Activated T-helper 1 cell treated with anti-CD3 and anti-CD28 coated beads, Interleukin-12 subunit alpha, Interleukin-12 subunit beta, Interleukin-2, Interleukin-4 antibody, amounts not matched to agents 30 ng/mL and 10 ng/mL and 1 ng/mL, durations not matched to agents 14 hours and 24 hours and 36 hours (primary cell): ENCODE measurements at regions not wholly inside any gene's neighbourhood (a gene's known extent, or its start where the extent isn't known, plus 50 kb on each side); places are given as distances from the start of the nearest gene placed in this dataset.

Experiments
- DNase-seq: peaks from one replicate; pipeline ENCODE4 v3.0.0; 2021; ENCODE audit warnings: low spot score
- H3K27ac Mint-ChIP-seq: one replicate; pipeline ENCODE4 v1.8.0; 2021; ENCODE audit warnings: mild to moderate bottlenecking, mixed read lengths
- H3K27me3 Mint-ChIP-seq: one replicate; pipeline ENCODE4 v1.8.0; 2022; ENCODE audit warnings: mild to moderate bottlenecking, moderate library complexity, mixed read lengths; ENCODE audit not compliant: insufficient read depth
- H3K36me3 Mint-ChIP-seq: one replicate; pipeline ENCODE4 v1.8.0; 2021; ENCODE audit warnings: low read depth, mixed read lengths
- H3K4me1 Mint-ChIP-seq: one replicate; pipeline ENCODE4 v1.8.0; 2021; ENCODE audit warnings: low read depth, mixed read lengths
- H3K4me3 Mint-ChIP-seq: one replicate; pipeline ENCODE4 v1.8.0; 2021; ENCODE audit warnings: mild to moderate bottlenecking, moderate library complexity, mixed read lengths
- H3K9me3 Mint-ChIP-seq: one replicate; pipeline ENCODE4 v1.8.0; 2021; ENCODE audit warnings: mixed read lengths
- intact Hi-C: fragments of 100-400 bp; cut with micrococcal nuclease; formaldehyde crosslinking; loops from one replicate; pipeline ENCODE4 v1.15.1; 2024

DNA sequence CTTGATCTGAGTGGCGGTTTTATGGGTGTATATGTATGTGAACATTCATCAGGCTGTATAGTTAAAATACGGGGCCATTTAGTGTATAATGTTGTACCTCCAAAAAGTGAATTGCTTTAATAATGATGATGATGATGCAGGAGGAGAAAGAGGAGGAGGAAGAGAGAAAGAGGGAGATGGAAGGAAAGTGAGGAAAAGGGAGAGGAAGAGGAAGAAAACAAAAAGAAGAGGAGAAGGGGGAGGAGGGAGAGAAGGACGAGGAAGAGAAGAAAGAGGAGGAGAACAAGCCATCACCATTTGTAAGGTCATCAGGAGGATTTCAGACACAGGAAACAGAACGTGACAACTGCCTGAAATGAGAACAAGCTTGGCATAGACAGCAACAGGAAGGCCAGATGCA is 168.4 kb upstream of the NCKAP5 start:
- intact Hi-C loops, result no loop called here
- no peak for DNase-seq
- Mint-ChIP-seq H3K4me1 (no peaks in the 10 kb centered on the region), H3K27ac (no peak overlapping the region), H3K36me3 (no peaks in the 10 kb centered on the region), H3K4me3 (no peak overlapping the region), H3K27me3 (no peaks in the 10 kb centered on the region), H3K9me3 (peaks cover 8% of the 10 kb centered on the region)

DNA sequence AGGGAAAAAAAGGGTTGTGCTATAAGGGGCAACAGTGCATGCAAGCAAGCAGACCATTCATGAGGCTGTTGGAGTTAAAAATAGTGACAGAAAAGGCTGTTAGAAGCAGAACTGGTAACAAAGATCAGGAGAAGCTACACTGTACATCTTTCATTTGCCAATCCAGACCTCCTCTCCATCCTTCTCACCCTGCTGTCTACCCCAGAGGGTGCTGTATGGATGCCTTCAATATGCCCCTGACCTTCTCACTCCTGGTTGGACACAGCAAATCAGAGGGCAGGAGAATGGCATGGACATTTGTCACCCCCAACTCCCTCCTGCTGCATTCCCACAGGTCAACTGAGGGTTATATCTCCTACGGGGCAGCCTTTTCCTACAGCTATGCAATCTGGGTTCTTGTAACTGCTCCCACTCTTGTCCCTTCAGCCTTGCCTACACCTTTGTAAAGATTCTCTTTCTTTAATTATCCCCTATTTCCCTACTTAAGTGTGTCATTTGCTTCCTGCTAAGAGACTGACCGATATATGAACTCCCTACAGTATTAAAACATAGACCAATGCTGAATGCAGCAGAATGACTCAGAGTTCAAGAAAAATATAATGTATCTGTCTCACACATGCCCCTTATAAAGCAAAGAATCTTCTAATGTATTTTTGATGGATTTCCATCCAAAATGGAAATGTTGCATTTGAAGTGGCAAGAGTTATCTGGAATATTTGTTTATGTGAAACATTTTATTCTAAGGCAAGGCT is 169.2 kb upstream of the NCKAP5 start:
- H3K4me3 Mint-ChIP-seq, result no peak overlapping the region
- intact Hi-C loops, result no loop called here
- H3K27me3 Mint-ChIP-seq, result no peaks in the 10 kb centered on the region
- H3K9me3 Mint-ChIP-seq, result peaks cover 8% of the 10 kb centered on the region
- no peak overlapping the region for H3K27ac Mint-ChIP-seq
- H3K36me3 Mint-ChIP-seq, result no peaks in the 10 kb centered on the region
- no peaks in the 10 kb centered on the region for H3K4me1 Mint-ChIP-seq
- no peak for DNase-seq

DNA sequence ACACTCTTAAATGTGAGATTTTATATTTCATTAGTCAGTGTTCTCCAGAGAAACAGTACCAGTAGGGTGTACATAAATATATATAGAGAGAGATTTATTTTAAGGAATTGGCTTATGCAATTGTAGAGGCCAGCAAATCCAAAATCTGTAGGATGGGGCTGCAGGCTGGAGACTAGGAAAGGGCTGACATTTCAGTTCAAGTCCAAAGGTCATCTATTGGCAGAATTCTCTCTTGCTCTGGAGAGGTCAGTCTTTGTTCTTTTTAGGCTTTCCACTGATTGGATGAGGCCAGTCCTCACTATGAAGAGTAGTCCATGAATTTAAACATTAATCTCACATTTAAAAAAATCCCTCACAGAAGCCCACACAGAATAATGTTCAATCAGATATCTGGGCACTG is 170.8 kb upstream of the NCKAP5 start:
- H3K4me1 Mint-ChIP-seq, result no peaks in the 10 kb centered on the region
- intact Hi-C loops, result no loop called here
- peaks cover 3% of the 10 kb centered on the region for H3K9me3 Mint-ChIP-seq
- no peak for DNase-seq
- no peak overlapping the region for H3K4me3 Mint-ChIP-seq
- no peak overlapping the region for H3K27ac Mint-ChIP-seq
- no peaks in the 10 kb centered on the region for H3K27me3 Mint-ChIP-seq
- H3K36me3 Mint-ChIP-seq, result no peaks in the 10 kb centered on the region

DNA sequence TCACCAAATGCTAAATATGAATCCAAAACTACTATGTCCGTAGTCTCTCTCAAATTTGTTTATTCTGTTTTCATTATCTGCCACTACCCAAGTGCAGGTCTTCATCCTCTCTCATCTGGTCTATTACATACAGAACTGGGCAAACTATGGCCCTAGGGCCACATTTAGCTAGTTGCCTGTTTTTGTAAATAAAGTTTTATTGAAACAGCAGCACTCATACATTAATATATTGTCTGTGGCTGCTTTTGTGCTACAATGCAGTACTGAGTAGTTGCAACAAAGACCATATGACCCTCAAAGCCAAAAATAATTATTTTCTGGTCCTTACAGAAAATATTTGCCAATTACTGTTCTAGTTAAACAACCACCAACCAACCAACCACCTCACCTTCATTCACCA is 172.2 kb upstream of the NCKAP5 start:
- DNase-seq, result no peak
- no peaks in the 10 kb centered on the region for H3K4me1 Mint-ChIP-seq
- intact Hi-C loops, result no loop called here
- H3K27ac Mint-ChIP-seq, result no peak overlapping the region
- no peaks in the 10 kb centered on the region for H3K27me3 Mint-ChIP-seq
- no peaks in the 10 kb centered on the region for H3K36me3 Mint-ChIP-seq
- no peak overlapping the region for H3K4me3 Mint-ChIP-seq
- H3K9me3 Mint-ChIP-seq, result no peaks in the 10 kb centered on the region

DNA sequence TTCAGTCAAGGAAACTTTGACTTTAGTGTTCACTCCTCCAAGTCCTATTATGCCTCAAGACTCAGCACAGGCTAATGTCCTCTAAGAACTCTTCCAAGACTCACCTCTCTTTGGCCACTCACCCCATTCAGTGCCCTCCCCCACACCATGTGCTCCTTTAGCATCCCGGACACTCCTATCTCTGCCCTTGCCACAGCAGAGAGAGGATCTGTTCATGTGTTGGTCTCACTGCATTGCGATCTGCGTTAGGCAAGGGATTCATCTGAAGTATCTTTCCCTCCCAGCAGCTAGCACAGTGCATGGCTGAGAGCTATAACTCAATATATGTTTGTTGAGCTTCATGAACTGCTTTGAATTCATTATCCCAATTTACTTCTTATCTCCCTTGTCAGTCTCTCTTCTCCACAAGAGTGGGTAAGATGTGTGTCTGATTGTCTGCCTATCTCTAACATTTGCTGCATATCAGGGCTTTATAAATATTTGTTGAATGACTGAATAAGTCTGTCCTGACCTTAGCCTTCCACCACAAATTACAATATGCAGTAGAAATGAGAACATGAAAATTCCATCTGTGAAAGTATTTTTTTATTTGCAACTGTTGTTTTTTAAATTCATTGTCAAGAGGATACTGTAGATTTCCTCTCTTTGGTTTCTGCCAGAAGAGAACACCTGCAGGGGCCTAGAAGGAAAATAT is 179.9 kb upstream of the NCKAP5 start:
- Mint-ChIP-seq H3K36me3 (no peaks in the 10 kb centered on the region), H3K27me3 (no peaks in the 10 kb centered on the region), H3K27ac (no peak overlapping the region), H3K4me1 (no peaks in the 10 kb centered on the region), H3K9me3 (no peaks in the 10 kb centered on the region), H3K4me3 (no peak overlapping the region)
- no peak for DNase-seq
- intact Hi-C loops, result no loop called here

DNA sequence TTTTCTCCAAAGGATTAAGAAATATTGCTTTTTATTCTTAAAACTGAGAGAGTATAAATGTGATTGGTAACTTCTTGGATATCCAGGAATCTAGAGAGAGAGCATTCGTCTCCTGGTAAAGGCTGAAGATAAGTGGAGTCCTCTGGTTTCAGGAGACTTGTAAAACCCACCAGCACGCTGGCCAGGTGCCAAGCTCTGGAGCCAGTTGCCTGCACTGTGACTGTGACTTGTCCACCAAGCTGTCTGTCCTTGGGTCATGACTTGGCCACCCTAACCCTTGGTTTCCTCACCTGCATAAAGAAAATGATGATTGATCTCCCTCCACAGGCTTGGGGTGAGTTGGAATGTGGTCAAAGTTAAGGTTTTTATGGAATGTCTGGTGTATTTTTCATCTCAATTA is 185.4 kb upstream of the NCKAP5 start:
- Mint-ChIP-seq H3K27ac (no peak overlapping the region), H3K27me3 (no peaks in the 10 kb centered on the region), H3K4me1 (no peaks in the 10 kb centered on the region), H3K36me3 (no peaks in the 10 kb centered on the region), H3K4me3 (no peak overlapping the region), H3K9me3 (no peaks in the 10 kb centered on the region)
- no peak for DNase-seq
- intact Hi-C loops, result no loop called here

DNA sequence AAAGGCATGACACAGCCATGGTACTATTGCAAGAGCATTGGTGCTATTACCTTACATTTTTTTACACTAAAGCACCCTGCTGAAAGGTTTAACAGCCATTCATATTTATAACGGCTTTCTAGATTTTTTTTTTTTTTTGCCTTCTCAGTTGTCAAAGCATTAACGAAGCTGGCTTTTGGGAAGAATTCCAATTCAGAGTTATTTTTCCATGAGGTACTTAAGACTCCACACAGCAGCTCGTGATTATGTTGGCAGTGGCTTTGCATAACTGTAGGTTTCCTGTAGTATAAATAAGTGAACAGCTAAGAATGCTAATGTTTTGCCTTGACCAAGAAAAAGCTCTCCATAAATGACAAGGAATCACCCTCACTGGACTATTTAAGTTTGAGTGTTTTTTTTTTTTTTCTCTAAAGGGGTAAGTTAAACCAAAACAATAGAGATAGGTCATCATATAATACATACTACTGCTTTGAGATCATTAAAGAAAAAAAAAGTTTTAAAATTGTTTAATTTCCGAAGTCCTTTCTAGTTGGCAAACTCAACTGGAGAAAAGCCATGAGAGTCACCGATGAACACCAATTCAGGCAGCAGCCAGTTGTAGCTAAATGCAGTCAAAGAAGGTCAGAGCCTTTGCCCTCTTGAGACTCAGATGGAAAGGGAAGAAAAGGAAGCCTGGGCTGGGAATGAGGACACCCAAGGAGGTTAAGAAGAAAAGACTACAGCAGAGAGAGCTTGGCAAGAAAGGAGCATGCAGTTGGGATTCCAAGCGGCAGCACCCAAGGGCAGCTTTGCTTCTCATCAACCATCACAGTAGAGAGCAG is 187.4 kb upstream of the NCKAP5 start:
- intact Hi-C loops, result no loop called here
- no peaks in the 10 kb centered on the region for H3K9me3 Mint-ChIP-seq

DNA sequence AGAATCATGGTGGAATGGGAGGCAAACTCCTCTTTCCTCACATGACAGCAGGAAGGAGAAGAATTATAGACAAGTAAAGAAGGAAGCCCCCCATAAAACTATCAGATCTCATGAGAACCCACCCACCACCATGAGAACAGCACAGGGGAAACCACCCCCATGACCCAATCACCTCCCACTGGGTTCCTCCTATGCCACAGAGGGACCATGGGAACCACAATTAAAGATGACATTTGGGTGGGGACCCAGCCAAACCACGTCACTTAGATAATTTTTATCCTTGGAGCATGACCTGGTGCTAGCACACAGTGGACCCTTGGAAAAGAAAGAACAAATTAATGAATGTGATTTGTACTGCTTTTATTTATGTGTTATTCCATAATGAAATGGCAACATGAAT is 188.6 kb upstream of the NCKAP5 start:
- Mint-ChIP-seq H3K9me3 (no peaks in the 10 kb centered on the region), H3K27me3 (no peaks in the 10 kb centered on the region), H3K4me3 (no peak overlapping the region), H3K4me1 (no peaks in the 10 kb centered on the region), H3K27ac (no peak overlapping the region), H3K36me3 (no peaks in the 10 kb centered on the region)
- no peak for DNase-seq
- intact Hi-C loops, result no loop called here

More for the DNA sequence above, 187.4 kb upstream of the NCKAP5 start:
- DNase-seq, result no peak
- Mint-ChIP-seq H3K36me3 (no peaks in the 10 kb centered on the region), H3K4me1 (no peaks in the 10 kb centered on the region), H3K27me3 (no peaks in the 10 kb centered on the region), H3K27ac (no peak overlapping the region), H3K4me3 (no peak overlapping the region)

DNA sequence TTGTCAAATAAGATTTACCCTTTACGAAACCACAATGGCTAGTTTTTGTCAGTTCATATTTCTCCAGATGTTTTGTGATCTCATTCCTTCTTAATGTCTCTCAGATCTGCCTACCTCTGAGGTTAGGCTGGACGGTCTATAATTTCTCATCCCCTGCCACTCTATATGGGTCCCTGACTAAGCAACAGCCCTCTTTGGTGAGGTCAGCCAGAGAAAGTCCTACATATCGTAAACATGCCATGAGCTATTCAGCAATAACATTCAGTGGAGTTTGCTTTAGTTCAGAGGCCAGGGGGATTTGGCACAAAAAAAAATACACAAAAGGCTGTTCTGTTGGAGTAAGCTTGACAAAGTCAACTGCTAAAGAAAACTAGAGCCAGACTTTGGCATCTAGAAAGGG is 192.1 kb upstream of the NCKAP5 start:
- intact Hi-C loops, result no loop called here

DNA sequence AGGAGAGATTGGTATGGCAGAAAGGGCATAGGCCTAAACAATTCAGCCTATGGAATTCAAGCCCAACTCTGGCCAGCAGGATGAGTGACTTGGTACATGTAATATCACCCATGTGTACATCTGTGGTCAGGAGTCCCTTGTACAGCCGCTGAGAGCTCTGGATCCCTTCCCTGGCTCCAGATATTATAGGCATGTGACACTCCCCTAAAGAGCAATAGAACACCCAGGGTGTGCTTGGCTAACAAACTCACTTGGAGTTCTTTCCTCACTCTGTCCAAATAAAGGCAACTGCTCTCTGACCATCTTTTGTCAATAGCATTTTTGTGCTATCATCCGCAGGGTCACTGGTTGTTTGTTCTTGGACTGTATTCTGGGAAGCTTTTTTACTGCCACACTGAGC is 197.4 kb upstream of the NCKAP5 start:
- DNase-seq, result no peak
- no peak overlapping the region for H3K4me3 Mint-ChIP-seq
- H3K27me3 Mint-ChIP-seq, result no peaks in the 10 kb centered on the region
- H3K9me3 Mint-ChIP-seq, result no peaks in the 10 kb centered on the region
- no peak overlapping the region for H3K27ac Mint-ChIP-seq
- H3K4me1 Mint-ChIP-seq, result no peaks in the 10 kb centered on the region
- H3K36me3 Mint-ChIP-seq, result no peaks in the 10 kb centered on the region
- intact Hi-C loops, result no loop called here

More for the DNA sequence above, 192.1 kb upstream of the NCKAP5 start:
- no peak for DNase-seq
- Mint-ChIP-seq H3K9me3 (no peaks in the 10 kb centered on the region), H3K36me3 (no peaks in the 10 kb centered on the region), H3K4me1 (no peaks in the 10 kb centered on the region), H3K4me3 (no peak overlapping the region), H3K27ac (no peak overlapping the region), H3K27me3 (no peaks in the 10 kb centered on the region)

DNA sequence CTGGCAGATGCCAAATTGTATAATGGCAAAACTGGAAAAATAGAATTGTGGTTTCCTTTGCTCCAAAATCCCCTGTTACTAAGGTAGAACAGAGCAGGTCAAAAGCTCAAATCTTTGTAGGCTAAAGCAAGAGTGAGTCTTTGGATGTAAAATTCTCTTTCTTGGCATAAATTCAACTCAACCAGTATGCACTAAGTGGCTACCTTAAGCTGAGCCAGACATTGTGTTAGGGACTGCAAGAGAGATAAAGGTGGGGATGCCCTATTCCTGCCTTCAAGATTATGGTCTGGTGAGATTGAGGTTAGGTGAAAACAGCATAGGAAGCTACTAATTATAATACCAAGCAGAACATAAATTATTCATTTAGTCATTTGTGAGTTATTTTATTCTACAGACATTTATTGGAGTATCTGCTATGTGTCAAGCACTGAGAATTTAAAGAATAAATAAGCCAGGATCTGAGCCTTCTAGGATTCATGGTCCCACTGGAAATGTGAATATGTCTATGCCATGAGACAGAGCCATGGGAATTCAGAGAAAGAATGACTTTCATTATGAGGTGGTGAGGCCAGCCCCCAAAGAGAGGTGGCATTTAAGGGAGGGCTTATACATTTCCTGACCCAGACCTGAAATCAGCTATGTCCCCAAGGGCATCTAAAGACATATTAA is 198.0 kb upstream of the NCKAP5 start:
- H3K27me3 Mint-ChIP-seq, result no peaks in the 10 kb centered on the region
- no peaks in the 10 kb centered on the region for H3K9me3 Mint-ChIP-seq
- H3K4me3 Mint-ChIP-seq, result no peak overlapping the region
- no peak for DNase-seq
- H3K36me3 Mint-ChIP-seq, result no peaks in the 10 kb centered on the region
- intact Hi-C loops, result no loop called here
- H3K27ac Mint-ChIP-seq, result no peak overlapping the region
- no peaks in the 10 kb centered on the region for H3K4me1 Mint-ChIP-seq

DNA sequence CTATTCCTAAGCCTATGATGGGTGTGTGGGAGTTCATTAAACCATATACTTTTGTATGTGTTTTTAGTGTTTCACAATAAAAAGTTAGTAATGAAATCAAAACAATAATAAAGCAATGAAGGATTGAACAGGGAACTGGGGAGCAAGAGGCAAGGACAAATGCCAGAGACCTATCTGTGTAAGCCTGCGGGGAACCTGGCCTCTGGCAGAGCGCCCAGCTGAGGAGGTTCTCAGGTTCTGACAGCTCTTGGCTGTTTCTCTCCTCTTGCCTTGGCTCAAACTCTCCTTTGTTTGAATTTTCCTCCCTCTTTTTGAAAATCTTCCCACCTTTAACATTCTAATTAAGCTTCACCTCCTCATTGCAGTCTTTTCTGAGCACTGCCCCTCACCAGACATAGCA is 200.0 kb upstream of the NCKAP5 start:
- no peaks in the 10 kb centered on the region for H3K36me3 Mint-ChIP-seq
- no peaks in the 10 kb centered on the region for H3K9me3 Mint-ChIP-seq
- no peak overlapping the region for H3K4me3 Mint-ChIP-seq
- DNase-seq, result no peak
- no peaks in the 10 kb centered on the region for H3K4me1 Mint-ChIP-seq
- intact Hi-C loops, result no loop called here
- no peaks in the 10 kb centered on the region for H3K27me3 Mint-ChIP-seq
- H3K27ac Mint-ChIP-seq, result no peak overlapping the region
